Activated T-cell treated with anti-CD3 and anti-CD28 coated beads, Interleukin-2, amount 50 U/mL, for 4 hours (primary cell): ENCODE measurements at regions not wholly inside any gene's neighbourhood (a gene's known extent, or its start where the extent isn't known, plus 50 kb on each side); places are given as distances from the start of the nearest gene placed in this dataset.

ENCODE experiments used
- ATAC-seq, 2 donors: fragments of 200-7000 bp; cut with Tn5 transposase; one replicate each; pipeline ENCODE4 v1.10.0; 2021
- DNase-seq: peaks from one replicate; pipeline ENCODE4 v3.0.0-alpha.2; 2020
- H3K27me3 Mint-ChIP-seq: one replicate; pipeline ENCODE4 v1.8.0; 2021; ENCODE audit warnings: low read depth, mixed read lengths
- H3K36me3 Mint-ChIP-seq: one replicate; pipeline ENCODE4 v1.8.0; 2022; ENCODE audit warnings: mixed read lengths; ENCODE audit not compliant: insufficient read depth
- H3K4me1 Mint-ChIP-seq: one replicate; pipeline ENCODE4 v1.8.0; 2021; ENCODE audit warnings: low read depth, mixed read lengths
- H3K4me3 Mint-ChIP-seq: one replicate; pipeline ENCODE4 v1.8.0; 2021; ENCODE audit warnings: mild to moderate bottlenecking, moderate library complexity, mixed read lengths
- H3K9me3 Mint-ChIP-seq: one replicate; pipeline ENCODE4 v1.8.0; 2021; ENCODE audit warnings: mixed read lengths

GRCh38 chr1:213641312-213641711 is 346.5 kb upstream of the PROX1 start:
- Mint-ChIP-seq H3K9me3 (no peaks in the 10 kb centered on the region), H3K27me3 (peaks cover 1% of the 10 kb centered on the region), H3K4me1 (no peaks in the 10 kb centered on the region), H3K36me3 (no peaks in the 10 kb centered on the region), H3K4me3 (no peak overlapping the region)
- DNase-seq (no peak), ATAC-seq (no peak)

- Mint-ChIP-seq H3K4me1 (no peaks in the 10 kb centered on the region), H3K27me3 (peaks cover 4% of the 10 kb centered on the region), H3K9me3 (no peaks in the 10 kb centered on the region), H3K36me3 (no peaks in the 10 kb centered on the region), H3K4me3 (no peak overlapping the region)
- DNase-seq (no peak), ATAC-seq (no peak)
Measured at GRCh38 chr1:213643360-213643759, 344.4 kb upstream of the PROX1 start.

- ATAC-seq (no peak), DNase-seq (no peak)
- no peaks in the 10 kb centered on the region for H3K9me3 Mint-ChIP-seq
- H3K4me3 Mint-ChIP-seq, result no peak overlapping the region
- H3K27me3 Mint-ChIP-seq, result peaks cover 7% of the 10 kb centered on the region
- H3K36me3 Mint-ChIP-seq, result no peaks in the 10 kb centered on the region
- H3K4me1 Mint-ChIP-seq, result no peaks in the 10 kb centered on the region
Measured at GRCh38 chr1:213647864-213648650, 339.7 kb upstream of the PROX1 start.

DNA sequence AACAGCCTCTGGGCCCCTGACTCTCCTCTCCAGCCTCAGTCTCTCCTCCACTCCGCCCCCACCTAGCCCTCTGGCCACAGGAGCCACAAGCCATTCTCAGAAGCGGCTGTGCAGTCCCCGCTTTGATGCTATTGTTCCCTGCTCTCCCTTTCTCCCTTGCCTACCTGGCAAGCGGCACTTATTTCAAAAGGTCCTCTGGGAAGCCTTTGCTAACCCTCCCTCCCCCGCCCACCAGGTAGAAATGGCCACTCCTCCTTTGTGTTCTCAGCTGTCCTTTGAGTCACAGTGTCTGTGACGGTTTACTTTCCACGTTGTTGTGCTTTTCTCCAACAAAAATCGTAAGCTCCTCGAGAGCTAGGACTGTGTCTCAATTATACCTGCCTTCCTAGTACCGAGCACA is 338.4 kb upstream of the PROX1 start:
- ATAC-seq (no peak), DNase-seq (no peak)
- Mint-ChIP-seq H3K4me1 (no peaks in the 10 kb centered on the region), H3K36me3 (no peaks in the 10 kb centered on the region), H3K9me3 (no peaks in the 10 kb centered on the region), H3K27me3 (peaks cover 7% of the 10 kb centered on the region), H3K4me3 (no peak overlapping the region)

DNA sequence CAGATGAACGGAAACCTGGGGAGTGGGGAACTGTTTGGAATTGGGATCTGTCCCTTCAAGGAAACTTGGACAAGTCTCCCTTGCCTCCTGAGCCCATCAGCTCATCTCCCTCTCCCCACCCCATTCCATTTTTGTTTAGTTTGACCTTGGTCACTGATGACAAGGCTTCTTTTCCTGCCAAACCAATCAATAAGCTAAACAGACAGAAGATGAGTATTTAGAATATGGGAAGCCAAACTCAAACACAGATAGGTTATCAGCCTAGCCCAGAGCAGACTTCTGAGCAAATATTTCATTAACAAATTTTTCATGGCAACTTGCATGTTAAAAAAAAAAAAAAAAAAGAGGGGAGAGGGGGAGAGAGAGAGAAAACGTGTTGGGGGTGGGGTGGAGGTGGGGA is 337.2 kb upstream of the PROX1 start:
- no peak overlapping the region for H3K4me3 Mint-ChIP-seq
- ATAC-seq (no peak), DNase-seq (no peak)
- no peaks in the 10 kb centered on the region for H3K36me3 Mint-ChIP-seq
- H3K27me3 Mint-ChIP-seq, result peaks cover 7% of the 10 kb centered on the region
- H3K4me1 Mint-ChIP-seq, result no peaks in the 10 kb centered on the region
- H3K9me3 Mint-ChIP-seq, result no peaks in the 10 kb centered on the region

- H3K36me3 Mint-ChIP-seq, result no peaks in the 10 kb centered on the region
- no peaks in the 10 kb centered on the region for H3K4me1 Mint-ChIP-seq
- ATAC-seq (no peak), DNase-seq (no peak)
- no peaks in the 10 kb centered on the region for H3K9me3 Mint-ChIP-seq
- H3K4me3 Mint-ChIP-seq, result no peak overlapping the region
- peaks cover 6% of the 10 kb centered on the region for H3K27me3 Mint-ChIP-seq
Measured at GRCh38 chr1:213651077-213651476, 336.7 kb upstream of the PROX1 start.

DNA sequence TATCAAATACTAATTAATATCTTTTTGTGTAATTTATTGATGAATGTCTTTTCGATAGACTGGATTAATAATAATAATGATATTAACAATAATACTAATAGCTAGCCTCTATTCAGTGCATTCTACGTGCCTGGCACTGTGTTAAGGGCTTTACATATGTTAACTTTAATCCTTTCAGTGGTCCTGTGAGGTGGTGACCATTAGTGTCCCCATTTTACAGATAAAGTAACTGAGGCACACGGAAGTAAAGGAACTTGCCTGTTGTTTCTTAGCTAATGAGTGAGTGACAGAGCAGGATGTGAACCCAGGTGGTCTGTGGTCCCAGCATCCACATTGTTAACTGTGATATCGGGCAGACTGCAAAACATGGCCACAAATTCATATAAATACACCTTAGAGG is 335.7 kb upstream of the PROX1 start:
- Mint-ChIP-seq H3K4me3 (no peak overlapping the region), H3K27me3 (peaks cover 4% of the 10 kb centered on the region), H3K36me3 (no peaks in the 10 kb centered on the region), H3K9me3 (no peaks in the 10 kb centered on the region), H3K4me1 (no peaks in the 10 kb centered on the region)
- DNase-seq (no peak), ATAC-seq (no peak)

GRCh38 chr1:213656039-213656438 is 331.7 kb upstream of the PROX1 start:
- DNase-seq, result no peak
- no peaks in the 10 kb centered on the region for H3K9me3 Mint-ChIP-seq
- H3K27me3 Mint-ChIP-seq, result no peaks in the 10 kb centered on the region
- H3K4me3 Mint-ChIP-seq, result no peak overlapping the region
- no peak for ATAC-seq
- no peaks in the 10 kb centered on the region for H3K4me1 Mint-ChIP-seq
- no peaks in the 10 kb centered on the region for H3K36me3 Mint-ChIP-seq

DNA sequence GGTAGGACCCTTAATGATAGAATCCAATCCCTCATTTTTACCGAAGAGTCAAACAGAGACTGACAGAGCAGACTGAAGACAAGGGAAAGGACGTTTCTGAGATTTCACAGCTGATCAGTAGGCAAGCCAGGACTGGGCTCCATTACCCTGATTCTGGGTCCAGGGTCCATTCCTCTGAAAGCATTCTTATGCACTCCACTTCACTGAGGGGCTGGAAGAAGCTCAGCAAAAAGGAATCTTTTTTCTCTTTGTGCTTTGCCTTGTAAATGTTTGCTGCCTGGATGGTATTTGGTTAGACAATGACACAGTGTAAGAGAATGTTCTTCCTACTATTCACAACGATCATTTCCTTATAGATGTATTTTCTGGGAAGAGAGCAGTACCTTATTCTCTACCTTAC is 331.3 kb upstream of the PROX1 start:
- Mint-ChIP-seq H3K9me3 (no peaks in the 10 kb centered on the region), H3K4me3 (no peak overlapping the region), H3K4me1 (no peaks in the 10 kb centered on the region), H3K36me3 (no peaks in the 10 kb centered on the region), H3K27me3 (no peaks in the 10 kb centered on the region)
- ATAC-seq (no peak), DNase-seq (no peak)

DNA sequence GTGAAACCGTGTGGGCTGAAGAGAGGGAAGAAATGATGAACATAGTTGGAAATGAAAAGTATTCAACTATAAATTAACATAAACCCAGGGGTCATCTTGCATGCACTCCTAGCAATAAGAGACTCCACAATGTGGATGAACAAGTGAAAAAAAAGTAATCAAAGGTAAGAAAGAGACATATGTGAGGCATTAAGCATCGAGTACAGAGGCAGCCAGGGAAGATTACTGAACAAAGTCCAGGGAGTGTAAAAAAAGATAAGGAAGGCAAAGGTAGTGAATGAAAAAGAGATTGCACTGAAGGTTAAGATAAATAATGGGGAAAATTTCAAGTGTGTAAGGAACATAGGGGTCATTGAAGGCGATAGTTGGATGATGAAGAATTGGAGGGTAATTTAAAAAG is 330.8 kb upstream of the PROX1 start:
- H3K36me3 Mint-ChIP-seq, result no peaks in the 10 kb centered on the region
- ATAC-seq, result no peak
- no peaks in the 10 kb centered on the region for H3K27me3 Mint-ChIP-seq
- no peaks in the 10 kb centered on the region for H3K4me1 Mint-ChIP-seq
- no peaks in the 10 kb centered on the region for H3K9me3 Mint-ChIP-seq
- DNase-seq, result no peak
- H3K4me3 Mint-ChIP-seq, result no peak overlapping the region

- DNase-seq (no peak), ATAC-seq (no peak)
- H3K4me1 Mint-ChIP-seq, result no peaks in the 10 kb centered on the region
- H3K27me3 Mint-ChIP-seq, result no peaks in the 10 kb centered on the region
- H3K9me3 Mint-ChIP-seq, result no peaks in the 10 kb centered on the region
- no peaks in the 10 kb centered on the region for H3K36me3 Mint-ChIP-seq
- H3K4me3 Mint-ChIP-seq, result no peak overlapping the region
Measured at GRCh38 chr1:213657879-213658278, 329.9 kb upstream of the PROX1 start.

GRCh38 chr1:213658457-213658856 is 329.3 kb upstream of the PROX1 start:
- Mint-ChIP-seq H3K4me1 (no peaks in the 10 kb centered on the region), H3K36me3 (no peaks in the 10 kb centered on the region), H3K4me3 (no peak overlapping the region), H3K9me3 (no peaks in the 10 kb centered on the region), H3K27me3 (no peaks in the 10 kb centered on the region)
- DNase-seq, result no peak
- no peak for ATAC-seq

DNA sequence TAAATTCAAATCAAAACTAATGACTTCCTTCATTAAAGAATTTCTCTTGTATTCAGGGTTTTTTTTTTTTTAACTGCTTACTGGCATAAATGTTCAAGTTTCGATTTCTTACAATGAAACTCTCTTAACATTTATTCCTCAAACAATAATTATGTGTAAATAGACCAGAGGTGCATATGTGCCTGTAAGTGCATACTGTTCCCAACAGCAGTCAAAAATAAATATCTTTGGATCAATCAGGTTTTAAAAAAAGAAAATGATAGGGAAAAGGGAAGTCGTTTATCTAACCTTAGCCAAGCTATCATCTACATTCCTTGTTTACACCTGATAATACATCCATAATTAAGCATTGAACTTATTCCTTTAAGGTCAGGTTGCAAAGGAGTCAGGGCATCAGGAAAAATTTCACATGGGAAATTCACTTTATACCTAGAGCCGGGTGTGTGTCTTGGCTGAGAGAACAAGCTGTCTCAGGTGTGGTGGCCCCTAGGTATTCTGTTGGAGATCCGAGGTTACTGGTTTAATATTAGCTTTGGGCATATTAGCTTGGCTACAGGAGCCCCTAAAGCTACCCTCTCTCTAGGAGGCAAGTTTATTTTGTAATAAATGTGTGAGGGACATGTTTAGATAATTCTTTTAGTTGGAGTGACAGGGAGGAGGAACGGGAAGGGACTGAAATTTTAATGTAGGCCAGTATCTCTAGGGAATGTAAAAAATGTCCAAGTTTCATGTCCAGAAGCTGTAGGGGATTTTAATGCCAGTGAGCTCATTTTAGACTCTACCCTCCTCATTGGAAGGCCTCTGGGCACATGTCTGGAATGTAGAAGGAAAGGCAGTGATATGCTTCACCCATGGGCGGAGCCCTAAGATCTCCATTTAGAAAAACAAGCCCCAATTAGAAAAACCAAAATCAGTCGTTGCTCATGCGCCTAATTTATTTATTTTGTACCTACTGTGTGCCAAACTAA is 327.9 kb upstream of the PROX1 start:
- no peak overlapping the region for H3K4me3 Mint-ChIP-seq
- no peaks in the 10 kb centered on the region for H3K36me3 Mint-ChIP-seq
- H3K4me1 Mint-ChIP-seq, result no peaks in the 10 kb centered on the region
- H3K9me3 Mint-ChIP-seq, result no peaks in the 10 kb centered on the region
- ATAC-seq (no peak), DNase-seq (no peak)
- H3K27me3 Mint-ChIP-seq, result no peaks in the 10 kb centered on the region

- Mint-ChIP-seq H3K4me3 (no peak overlapping the region), H3K4me1 (no peaks in the 10 kb centered on the region), H3K36me3 (no peaks in the 10 kb centered on the region), H3K27me3 (no peaks in the 10 kb centered on the region), H3K9me3 (no peaks in the 10 kb centered on the region)
- no peak for ATAC-seq
- DNase-seq, result no peak
Measured at GRCh38 chr1:213661302-213661701, 326.5 kb upstream of the PROX1 start.

DNA sequence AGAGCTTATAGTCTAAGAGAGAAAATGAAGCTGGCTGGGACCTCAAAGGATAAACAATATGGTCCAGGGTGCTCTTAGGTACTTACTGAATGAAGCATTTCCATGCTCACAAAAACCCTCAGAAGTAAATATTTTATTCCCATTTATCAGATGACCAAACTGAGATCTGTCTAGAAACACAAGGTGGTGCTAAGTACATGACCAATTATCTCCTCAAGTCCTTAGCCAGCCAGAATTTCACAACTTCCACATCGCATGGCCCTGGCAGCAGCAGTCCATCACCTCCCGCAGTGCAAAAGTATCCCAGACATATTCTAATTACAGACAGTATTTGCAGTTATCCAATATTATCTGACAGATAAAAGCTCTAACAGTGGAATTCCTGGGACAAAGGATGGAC is 321.7 kb upstream of the PROX1 start:
- peaks cover 12% of the 10 kb centered on the region for H3K4me1 Mint-ChIP-seq
- H3K9me3 Mint-ChIP-seq, result no peaks in the 10 kb centered on the region
- ATAC-seq, result no peak

More for the DNA sequence above, 321.7 kb upstream of the PROX1 start:
- no peaks in the 10 kb centered on the region for H3K27me3 Mint-ChIP-seq
- H3K36me3 Mint-ChIP-seq, result no peaks in the 10 kb centered on the region
- no peak overlapping the region for H3K4me3 Mint-ChIP-seq
- no peak for DNase-seq
